ENCODE measurements at regions not wholly inside any gene's neighbourhood (a gene's known extent, or its start where the extent isn't known, plus 50 kb on each side); places are given as distances from the start of the nearest gene placed in this dataset.

DNA sequence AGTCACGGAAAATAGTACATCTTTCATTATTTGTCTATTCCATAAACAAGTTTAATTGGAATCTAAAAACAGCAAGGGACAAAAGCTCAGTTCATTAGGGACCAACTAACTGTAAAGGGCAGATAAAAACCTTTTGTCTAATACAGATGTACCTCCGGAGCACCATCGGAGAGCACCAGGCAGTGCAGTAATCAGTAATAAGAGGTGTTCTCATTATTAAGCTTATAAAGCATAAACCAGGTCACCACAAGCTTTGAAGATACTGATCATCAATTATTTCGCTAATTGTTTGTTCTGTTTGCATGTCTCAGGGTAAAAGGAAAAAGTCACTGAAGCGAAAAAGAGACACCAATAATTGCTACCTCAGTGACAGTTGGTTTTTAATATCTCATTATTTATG lies 207.3 kb upstream of the PRKD1 start:
- Histone ChIP-seq H3K36me3 (replicated peaks; ENCODE audit: insufficient read depth, low read length) (no peaks in the 10 kb centered on the region), H3K4me3 (ENCODE audit: low read length) (no peak overlapping the region), H3K4me1 (ENCODE audit: low read length) (no peaks in the 10 kb centered on the region), H3K9me3 (replicated peaks; ENCODE audit: insufficient read depth, low read length) (no peaks in the 10 kb centered on the region), H3K27me3 (replicated peaks; ENCODE audit: insufficient read depth, low read length) (no peaks in the 10 kb centered on the region), H2AFZ (ENCODE audit: low read length) (no peak overlapping the region), H3K27ac (ENCODE audit: low read length) (no peak overlapping the region), H3K9ac (ENCODE audit: low read length) (no peak overlapping the region), H3F3A (ENCODE audit: insufficient read depth, low read length) (no peaks in the 10 kb centered on the region), H4K20me1 (ENCODE audit: insufficient read depth, low read length) (no peaks in the 10 kb centered on the region), H3K79me2 (ENCODE audit: low read length) (no peaks in the 10 kb centered on the region), H3K9me2 (replicated peaks; ENCODE audit: insufficient read depth, low read length) (no peaks in the 10 kb centered on the region), H3K4me2 (ENCODE audit: low read depth, low read length) (no peak overlapping the region)
- DNase-seq, result no peak
- TF ChIP-seq EZH2phosphoT487 (IDR thresholded peaks at IDR 0.05; ENCODE audit: low read length) (no peak), EZH2 (optimal IDR thresholded peaks at IDR 0.05; ENCODE audit: low read depth, low read length) (no peak)

GRCh38 chr14:30138567-30138966 lies 210.9 kb upstream of the PRKD1 start:
- Histone ChIP-seq H3K27me3 (replicated peaks; ENCODE audit: insufficient read depth, low read length) (no peaks in the 10 kb centered on the region), H3K27ac (ENCODE audit: low read length) (no peak overlapping the region), H3K79me2 (ENCODE audit: low read length) (no peaks in the 10 kb centered on the region), H3K4me2 (ENCODE audit: low read depth, low read length) (no peak overlapping the region), H4K20me1 (ENCODE audit: insufficient read depth, low read length) (no peaks in the 10 kb centered on the region), H3K9me3 (replicated peaks; ENCODE audit: insufficient read depth, low read length) (no peaks in the 10 kb centered on the region), H2AFZ (ENCODE audit: low read length) (no peak overlapping the region), H3F3A (ENCODE audit: insufficient read depth, low read length) (no peaks in the 10 kb centered on the region), H3K4me3 (ENCODE audit: low read length) (no peak overlapping the region), H3K36me3 (replicated peaks; ENCODE audit: insufficient read depth, low read length) (no peaks in the 10 kb centered on the region), H3K9ac (ENCODE audit: low read length) (no peak overlapping the region), H3K9me2 (replicated peaks; ENCODE audit: insufficient read depth, low read length) (no peaks in the 10 kb centered on the region), H3K4me1 (ENCODE audit: low read length) (no peaks in the 10 kb centered on the region)
- no peak for TF ChIP-seq EZH2phosphoT487 (IDR thresholded peaks at IDR 0.05; ENCODE audit: low read length)
- no peak for TF ChIP-seq CTCF (IDR thresholded peaks at IDR 0.05; ENCODE audit: low read length)
- TF ChIP-seq EZH2 (optimal IDR thresholded peaks at IDR 0.05; ENCODE audit: low read depth, low read length), result no peak
- no peak for DNase-seq

DNA sequence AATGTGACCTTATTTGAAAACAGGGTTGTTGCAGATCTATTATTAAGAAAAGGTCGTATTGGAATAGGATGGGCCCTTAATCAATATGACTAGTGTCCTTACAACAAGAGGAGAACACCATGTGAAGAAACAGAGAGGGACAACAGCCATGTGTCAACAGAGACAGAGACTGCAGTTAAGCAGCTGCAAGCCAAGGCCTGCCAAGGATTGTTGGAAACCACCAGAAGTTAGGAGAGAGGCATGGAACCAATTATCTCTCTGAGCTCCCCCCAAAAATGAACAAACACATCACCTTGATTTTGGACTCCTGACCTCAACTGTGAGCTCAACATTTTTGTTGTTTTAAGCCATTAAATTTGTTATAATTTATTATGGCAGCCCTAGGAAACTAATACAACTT lies 214.6 kb upstream of the PRKD1 start:
- Histone ChIP-seq H3K36me3 (replicated peaks; ENCODE audit: insufficient read depth, low read length) (no peaks in the 10 kb centered on the region), H3F3A (ENCODE audit: insufficient read depth, low read length) (no peaks in the 10 kb centered on the region), H3K4me3 (ENCODE audit: low read length) (no peak overlapping the region), H3K9me3 (replicated peaks; ENCODE audit: insufficient read depth, low read length) (no peaks in the 10 kb centered on the region), H3K79me2 (ENCODE audit: low read length) (no peaks in the 10 kb centered on the region), H2AFZ (ENCODE audit: low read length) (no peak overlapping the region), H3K27ac (ENCODE audit: low read length) (no peak overlapping the region), H3K9me2 (replicated peaks; ENCODE audit: insufficient read depth, low read length) (no peaks in the 10 kb centered on the region), H3K9ac (ENCODE audit: low read length) (no peak overlapping the region), H4K20me1 (ENCODE audit: insufficient read depth, low read length) (no peaks in the 10 kb centered on the region), H3K4me2 (ENCODE audit: low read depth, low read length) (no peak overlapping the region), H3K4me1 (ENCODE audit: low read length) (no peaks in the 10 kb centered on the region), H3K27me3 (replicated peaks; ENCODE audit: insufficient read depth, low read length) (no peaks in the 10 kb centered on the region)
- TF ChIP-seq CTCF (IDR thresholded peaks at IDR 0.05; ENCODE audit: low read length), result no peak
- TF ChIP-seq EZH2 (optimal IDR thresholded peaks at IDR 0.05; ENCODE audit: low read depth, low read length), result no peak
- TF ChIP-seq EZH2phosphoT487 (IDR thresholded peaks at IDR 0.05; ENCODE audit: low read length), result no peak
- no peak for DNase-seq

GRCh38 chr14:30143627-30144026 lies 216.0 kb upstream of the PRKD1 start:
- Histone ChIP-seq H3K4me3 (ENCODE audit: low read length) (no peak overlapping the region), H3K36me3 (replicated peaks; ENCODE audit: insufficient read depth, low read length) (no peaks in the 10 kb centered on the region), H3K9ac (ENCODE audit: low read length) (no peak overlapping the region), H3K4me1 (ENCODE audit: low read length) (no peaks in the 10 kb centered on the region), H3F3A (ENCODE audit: insufficient read depth, low read length) (no peaks in the 10 kb centered on the region), H3K27me3 (replicated peaks; ENCODE audit: insufficient read depth, low read length) (no peaks in the 10 kb centered on the region), H3K79me2 (ENCODE audit: low read length) (no peaks in the 10 kb centered on the region), H3K9me2 (replicated peaks; ENCODE audit: insufficient read depth, low read length) (no peaks in the 10 kb centered on the region), H3K9me3 (replicated peaks; ENCODE audit: insufficient read depth, low read length) (no peaks in the 10 kb centered on the region), H2AFZ (ENCODE audit: low read length) (no peak overlapping the region), H3K27ac (ENCODE audit: low read length) (no peak overlapping the region), H4K20me1 (ENCODE audit: insufficient read depth, low read length) (no peaks in the 10 kb centered on the region), H3K4me2 (ENCODE audit: low read depth, low read length) (no peak overlapping the region)
- no peak for TF ChIP-seq EZH2 (optimal IDR thresholded peaks at IDR 0.05; ENCODE audit: low read depth, low read length)
- no peak for TF ChIP-seq EZH2phosphoT487 (IDR thresholded peaks at IDR 0.05; ENCODE audit: low read length)
- TF ChIP-seq CTCF (IDR thresholded peaks at IDR 0.05; ENCODE audit: low read length), result no peak
- no peak for DNase-seq
